Hepatocyte (in vitro differentiated cells): ENCODE measurements at regions not wholly inside any gene's neighbourhood (a gene's known extent, or its start where the extent isn't known, plus 50 kb on each side); places are given as distances from the start of the nearest gene placed in this dataset.

Source experiments
- CTCF ChIP-seq: fragments of 200-600 bp; sonication (generic); IDR thresholded peaks from 2 replicates; pipeline ENCODE4 v1.5.1; 2016; ENCODE audit warnings: antibody characterized with exemption, mild to moderate bottlenecking; ENCODE audit not compliant: poor library complexity
- EZH2 ChIP-seq: fragments of 200-600 bp; sonication (generic); IDR thresholded peaks from 2 replicates; pipeline ENCODE4 v1.6.1; 2016; ENCODE audit warnings: antibody characterized with exemption, mild to moderate bottlenecking, borderline replicate concordance
- EZH2phosphoT487 ChIP-seq: fragments of 200-600 bp; sonication (generic); IDR thresholded peaks from one replicate; pipeline ENCODE4 v1.6.1; 2018; ENCODE audit warnings: antibody characterized with exemption, mild to moderate bottlenecking, low read depth, moderate library complexity; ENCODE audit not compliant: unreplicated experiment, severe bottlenecking

- TF ChIP-seq CTCF (no peak), EZH2 (no peak), EZH2phosphoT487 (no peak)
Measured at GRCh38 chr15:69881766-69882165, 216.0 kb downstream of the TLE3 start.
